Anterior cingulate cortex (tissue), 58 donors: ENCODE measurements at regions not wholly inside any gene's neighbourhood (a gene's known extent, or its start where the extent isn't known, plus 50 kb on each side); places are given as distances from the start of the nearest gene placed in this dataset.

Source experiments
- DNase-seq, 58 donors: peaks; one replicate each; lab custom pipeline; 2025; lab: John Stamatoyannopoulos, UW

DNA sequence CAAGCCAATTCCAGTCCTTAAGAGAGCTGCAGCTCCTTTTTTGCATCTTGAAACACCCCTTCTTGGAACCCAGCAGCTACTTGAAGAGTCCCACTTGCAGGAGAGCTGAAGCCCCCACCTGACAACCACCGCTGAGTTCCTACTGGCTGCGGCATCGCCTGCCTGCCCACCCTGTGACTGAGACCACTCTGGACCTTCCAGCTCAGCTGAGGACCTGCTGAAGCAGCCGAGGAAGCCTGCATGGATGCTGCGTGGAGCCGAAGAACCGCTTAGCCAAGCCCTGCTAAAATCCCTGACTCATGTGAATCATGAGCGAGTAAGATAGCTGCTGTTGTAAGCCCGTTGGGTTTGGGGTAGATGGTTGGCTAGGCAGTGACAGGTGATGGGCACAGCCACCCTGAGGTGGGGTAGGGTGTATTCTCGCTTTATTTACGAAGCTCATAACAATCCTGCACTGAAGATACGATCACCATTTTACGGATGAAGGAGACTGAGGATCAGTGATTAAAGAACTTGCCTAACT, 78.4 kb downstream of the INHBB start:
- DNase-seq, result no peak

DNA sequence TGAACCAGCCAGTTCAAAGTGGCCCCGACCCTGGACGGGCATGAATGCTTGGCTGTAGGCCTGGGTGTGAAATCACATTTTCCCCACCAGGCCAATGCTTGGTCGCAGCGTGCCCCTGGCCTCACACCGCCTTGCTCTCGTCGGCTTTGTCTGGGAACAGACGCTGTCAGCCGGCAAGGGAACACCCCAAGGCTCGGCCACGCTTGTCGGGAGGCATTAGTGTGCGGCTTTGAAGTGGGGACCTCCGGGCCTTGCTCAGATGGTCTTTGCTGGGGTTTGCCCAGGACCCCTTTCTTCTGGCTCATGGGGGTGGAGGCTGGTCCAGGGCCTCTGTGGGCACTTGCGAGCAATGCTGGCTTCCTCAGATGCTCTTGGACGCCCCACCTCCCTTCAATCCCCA, 79.1 kb downstream of the INHBB start:
- DNase-seq, result no peak

GRCh38 chr2:120428748-120429147, 82.8 kb downstream of the INHBB start:
- no peak for DNase-seq

DNA sequence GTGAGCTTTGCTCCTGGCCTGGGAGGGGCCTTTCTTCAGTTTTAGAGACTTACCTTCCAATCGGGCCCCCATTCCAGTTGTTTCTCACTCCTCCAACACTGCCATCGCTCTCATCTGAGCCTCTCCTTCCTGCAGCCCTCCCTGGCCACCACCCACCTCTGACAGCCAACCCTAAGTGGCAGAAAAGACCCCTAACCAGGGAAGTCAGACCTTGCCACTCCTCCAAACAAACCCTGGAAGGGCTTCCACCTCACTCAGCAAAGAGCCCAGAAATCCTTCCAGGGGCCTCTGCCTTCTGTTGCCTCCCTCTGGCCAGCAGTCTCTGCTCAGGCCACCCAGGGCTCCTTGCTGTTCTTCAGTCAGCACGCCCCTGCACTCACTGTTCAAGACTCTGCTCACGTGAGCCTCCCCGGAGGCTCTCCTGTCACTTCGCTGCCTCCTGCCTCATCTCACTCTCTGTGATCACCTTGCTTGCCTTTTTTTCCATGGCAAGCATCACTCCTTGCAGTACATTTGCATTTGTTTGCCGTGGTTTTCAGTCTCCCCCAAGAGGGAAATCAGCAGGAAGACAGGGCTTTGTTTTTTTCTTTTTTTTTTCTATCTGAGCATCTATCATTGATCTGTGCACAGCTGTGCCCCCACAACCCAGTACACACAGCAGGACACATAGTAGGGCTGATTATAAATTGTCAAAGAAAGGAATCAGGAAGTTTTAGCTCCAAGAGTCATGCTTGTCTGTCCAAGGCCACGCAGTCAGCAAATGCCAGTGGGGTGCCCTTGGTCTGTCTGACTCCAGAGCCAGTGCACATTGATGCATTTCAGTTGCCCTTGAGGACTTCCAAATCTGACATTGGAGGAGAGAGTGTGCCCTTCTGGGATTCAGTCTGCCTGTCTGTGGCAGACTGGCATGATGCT, 83.9 kb downstream of the INHBB start:
- no peak for DNase-seq

- DNase-seq, result no peak
Observed at GRCh38 chr2:120430501-120430830, 84.5 kb downstream of the INHBB start.

DNA sequence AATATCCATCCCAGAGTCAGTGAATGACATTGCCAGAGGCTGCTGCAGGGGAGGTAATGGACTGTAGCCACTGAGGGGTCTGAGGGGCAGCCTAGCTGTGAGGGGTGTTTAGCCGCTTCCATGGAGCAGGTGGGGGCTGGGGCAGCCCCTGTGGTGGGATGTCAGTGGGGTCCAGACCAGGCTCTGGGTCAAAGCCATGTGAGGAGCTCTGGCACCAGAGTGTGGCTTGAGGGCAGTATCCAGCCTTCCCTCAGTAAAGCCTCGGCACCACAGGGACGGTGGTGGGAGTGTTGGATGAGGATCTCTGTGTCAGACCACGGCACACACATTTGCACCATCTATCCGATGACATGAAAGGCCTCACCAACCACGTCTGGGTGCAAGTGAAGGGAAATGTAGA, 85.0 kb downstream of the INHBB start:
- no peak for DNase-seq

DNA sequence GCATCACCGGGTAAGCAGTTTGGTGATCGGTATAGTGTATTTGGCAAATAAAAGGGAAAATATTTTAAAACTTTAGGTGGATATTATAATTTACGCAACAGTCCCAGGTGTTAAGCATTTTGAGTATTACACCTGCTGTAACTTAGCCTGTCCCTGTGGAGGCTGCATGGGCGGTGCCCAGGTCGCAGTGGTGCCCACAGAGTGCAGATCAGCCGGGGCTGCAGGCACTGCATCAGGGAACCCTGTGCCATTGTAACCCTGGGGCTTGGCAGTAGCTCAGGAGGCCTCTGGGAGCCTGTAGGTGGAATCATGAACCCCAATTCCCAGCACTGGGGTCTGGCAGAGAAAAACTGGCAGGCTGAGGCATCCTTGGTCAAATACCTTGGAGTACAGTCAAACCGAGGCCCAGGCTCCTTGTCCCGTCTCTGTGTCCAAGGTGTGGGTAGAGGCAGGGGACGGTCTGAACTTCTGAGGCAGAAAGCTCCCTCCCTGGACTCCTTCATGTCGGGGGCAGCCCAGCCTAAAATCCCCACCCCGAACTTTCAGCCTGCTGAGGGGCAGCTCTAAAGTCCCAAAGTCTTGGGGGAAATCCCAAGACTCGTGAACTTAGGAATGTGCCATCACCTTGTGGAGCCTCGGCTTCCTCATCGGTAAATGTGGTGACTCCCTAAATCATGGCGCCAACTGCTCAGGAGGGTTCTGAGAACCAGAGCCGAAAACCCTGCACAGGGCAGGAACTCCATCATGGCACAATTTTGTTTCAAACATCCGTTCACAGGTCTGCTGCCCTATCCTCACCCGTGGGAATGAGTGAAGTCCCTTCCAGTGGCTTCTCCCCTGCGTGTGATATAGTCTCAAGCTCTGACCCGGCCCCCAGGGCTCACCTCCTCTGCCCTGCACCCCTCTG, 85.7 kb downstream of the INHBB start:
- no peak for DNase-seq

DNA sequence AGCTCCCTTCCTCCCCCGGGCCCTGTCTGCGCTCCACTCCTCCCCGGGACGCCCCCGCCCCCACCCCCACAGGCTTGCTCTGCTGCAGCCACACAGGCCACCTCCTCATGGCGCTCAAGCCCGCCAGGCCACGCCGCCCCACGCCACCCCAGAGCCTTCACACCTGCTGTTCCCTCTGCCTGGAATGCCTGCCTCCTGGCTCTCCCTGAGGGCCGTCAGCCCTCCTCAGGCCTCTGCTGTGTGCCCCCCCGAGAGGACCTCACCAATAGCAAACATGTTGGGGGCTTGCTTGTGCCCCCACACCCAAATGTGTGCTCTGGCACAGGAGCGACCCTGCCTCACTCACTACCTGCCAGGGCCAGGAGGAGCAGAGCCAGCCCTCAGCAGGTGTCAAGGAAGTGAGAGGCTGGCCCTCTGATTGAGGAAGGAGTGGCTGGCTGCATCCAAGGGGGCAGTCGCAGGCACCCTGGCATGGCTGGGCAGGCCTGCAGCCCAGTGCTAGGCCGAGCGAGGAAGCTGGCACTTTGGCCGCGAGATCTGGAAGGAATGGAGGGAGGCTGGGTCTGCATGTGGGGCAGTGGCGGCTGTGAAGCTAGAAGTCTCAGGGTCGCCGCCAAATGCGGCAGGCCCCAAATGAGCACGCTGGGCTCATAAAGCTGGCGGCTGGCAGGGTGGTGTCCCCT, 86.5 kb downstream of the INHBB start:
- DNase-seq, result peak in 6 of 58 donors; percentile 11 to 39 (median 20)

GRCh38 chr2:120432976-120433815, 87.3 kb downstream of the INHBB start:
- no peak for DNase-seq

DNA sequence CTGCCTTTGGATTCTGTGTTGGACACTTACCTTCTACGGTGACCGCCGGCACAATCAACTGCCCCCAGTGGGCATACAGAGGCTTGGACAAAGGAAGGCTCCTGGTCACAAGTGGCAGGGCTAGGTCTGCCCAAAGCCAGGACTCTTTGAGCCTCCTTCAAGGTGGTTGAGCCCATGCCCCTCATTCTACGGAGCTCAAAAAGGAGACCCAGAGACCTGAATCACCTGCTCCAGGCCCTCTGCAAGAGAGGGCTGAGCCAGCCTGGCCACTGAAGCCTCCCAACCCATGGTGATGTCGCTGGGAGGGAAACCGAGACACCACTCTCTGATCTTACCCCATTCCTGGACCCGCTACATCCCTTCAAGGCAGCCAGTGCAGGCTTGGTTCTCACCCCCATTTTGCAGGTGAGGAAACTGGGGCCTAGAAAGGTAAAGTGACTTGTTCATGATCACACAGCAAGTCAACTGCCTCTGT, 87.9 kb downstream of the INHBB start:
- no peak for DNase-seq

GRCh38 chr2:120434492-120435308, 88.8 kb downstream of the INHBB start:
- DNase-seq, result no peak

DNA sequence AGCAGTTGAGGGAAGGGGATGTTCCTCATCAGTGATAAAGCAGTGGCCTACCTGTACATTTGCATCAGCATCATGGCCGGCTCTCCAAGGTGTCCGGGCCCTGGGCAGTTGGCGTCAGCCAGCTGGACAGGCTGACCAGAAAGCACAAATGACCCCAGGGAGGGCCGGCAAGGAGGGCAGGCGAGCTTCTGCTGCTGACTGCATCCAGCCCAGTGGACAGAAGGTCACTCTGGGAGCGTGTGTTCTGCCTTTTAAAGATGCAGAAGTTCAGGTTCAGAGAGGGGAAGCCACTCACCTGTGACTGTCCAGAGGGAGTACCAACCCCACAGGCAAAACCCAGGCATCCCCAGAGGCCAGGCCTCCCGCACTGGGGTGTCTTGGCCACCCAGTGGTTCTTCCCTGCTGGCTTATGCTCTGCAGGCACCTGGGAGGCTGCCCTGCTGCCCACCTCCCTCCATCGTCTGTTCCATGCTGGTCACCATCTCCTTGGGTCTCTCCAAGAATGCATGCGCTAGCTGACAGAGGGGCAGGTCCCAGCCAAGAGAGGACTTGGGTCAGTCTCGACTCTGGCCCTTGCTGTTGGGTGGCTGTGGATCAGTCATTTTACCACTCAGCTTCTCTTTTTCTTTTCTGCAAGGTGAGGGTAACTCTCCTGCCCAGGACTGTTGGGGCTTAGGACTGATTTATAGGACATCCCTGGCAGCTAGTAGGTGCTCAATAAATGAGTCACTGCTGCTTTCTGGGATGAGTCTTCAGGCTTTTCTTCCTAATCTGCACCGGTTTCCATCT, 89.9 kb downstream of the INHBB start:
- no peak for DNase-seq

- no peak for DNase-seq
Observed at GRCh38 chr2:120436460-120436739, 90.5 kb downstream of the INHBB start.

DNA sequence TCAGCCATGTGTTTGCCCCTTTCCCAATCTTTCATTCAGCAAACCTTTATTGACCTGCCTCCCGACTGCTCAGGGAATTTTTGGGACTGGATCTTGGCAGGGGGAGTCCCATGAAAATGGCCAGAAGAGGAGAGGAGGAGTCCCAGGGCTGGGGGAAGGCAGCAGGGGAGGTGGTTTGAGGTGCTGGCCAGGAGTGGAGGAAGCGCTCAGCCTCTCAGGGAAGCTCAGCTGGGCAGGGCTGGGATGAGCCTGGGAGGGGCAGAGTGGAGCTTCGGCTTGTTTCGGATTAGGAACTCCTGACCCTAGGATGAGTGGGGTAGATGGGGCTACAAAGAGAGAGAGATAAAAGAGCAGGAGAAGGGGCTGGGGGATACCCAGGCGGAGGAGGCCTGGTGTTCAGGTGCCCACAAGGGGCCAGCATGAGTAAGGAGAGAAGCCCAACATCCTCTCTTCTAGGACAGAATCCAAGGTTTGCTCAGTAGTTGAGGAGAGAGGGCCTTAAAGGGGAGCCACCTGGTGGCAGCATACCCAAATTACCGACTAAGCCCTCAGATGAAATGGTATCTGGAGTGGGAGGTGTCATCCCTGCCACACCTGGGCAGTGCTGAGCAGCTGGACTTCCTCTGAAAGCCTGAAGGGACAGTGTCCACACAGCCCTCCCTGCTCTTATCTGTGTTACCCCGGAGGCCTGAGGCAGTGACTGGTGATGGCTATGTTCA, 91.1 kb downstream of the INHBB start:
- DNase-seq, result no peak

- no peak for DNase-seq
Observed at GRCh38 chr2:120437604-120438000, 91.7 kb downstream of the INHBB start.

DNA sequence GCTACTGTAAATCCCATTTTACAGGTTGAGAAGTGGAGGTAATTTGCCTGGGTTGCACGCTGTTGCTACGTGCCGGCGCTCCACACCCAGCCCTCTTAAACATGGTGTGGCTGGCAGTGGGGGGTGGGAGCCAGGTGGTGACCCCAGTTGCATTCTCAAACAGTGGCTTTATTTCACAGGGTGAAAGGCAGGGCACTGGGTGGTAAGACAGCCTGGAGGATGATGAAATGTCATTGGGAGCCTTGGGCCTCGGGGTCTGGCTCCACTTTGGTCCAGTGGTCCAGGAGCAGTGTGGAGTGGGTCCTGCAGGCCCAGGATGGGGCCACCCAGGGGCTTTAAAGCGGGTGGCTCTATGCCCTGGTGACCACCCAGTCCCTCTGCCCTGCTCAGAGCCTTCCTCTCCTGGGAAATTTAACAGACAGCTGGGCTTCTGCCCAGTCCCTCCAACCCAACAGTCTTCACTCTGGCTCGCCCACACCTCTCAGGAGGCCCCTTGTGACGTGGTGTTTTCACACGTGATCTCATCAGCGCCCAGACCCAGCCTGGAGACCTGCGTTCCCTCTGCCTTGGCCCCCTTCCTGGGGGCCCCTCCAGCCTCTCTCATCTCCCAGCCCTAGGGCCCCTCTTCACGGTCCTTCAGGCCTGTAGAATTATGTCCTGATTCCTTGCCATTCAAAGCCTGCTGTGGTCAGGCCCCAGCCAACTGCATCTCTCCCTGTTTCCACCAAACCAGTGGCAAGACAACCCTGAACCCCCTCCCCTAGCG, 92.5 kb downstream of the INHBB start:
- no peak for DNase-seq

- no peak for DNase-seq
Observed at GRCh38 chr2:120439067-120439368, 93.1 kb downstream of the INHBB start.
